NB4 (cell line): ENCODE measurements at regions not wholly inside any gene's neighbourhood (a gene's known extent, or its start where the extent isn't known, plus 50 kb on each side); places are given as distances from the start of the nearest gene placed in this dataset.

Source experiments
- MAX ChIP-seq: IDR thresholded peaks from 2 replicates; pipeline ENCODE4 v1.6.1; 2011; ENCODE audit warnings: low read depth, low read length
- MYC ChIP-seq: IDR thresholded peaks from 2 replicates; pipeline ENCODE4 v1.6.1; 2011; ENCODE audit warnings: low read depth, low read length
- POLR2A ChIP-seq: IDR thresholded peaks from 2 replicates; pipeline ENCODE4 v1.6.1; 2011; ENCODE audit warnings: mild to moderate bottlenecking; ENCODE audit not compliant: insufficient read length; ENCODE audit errors: extremely low read depth
- TF ChIP-seq, protein P1 (sequence below): IDR thresholded peaks from one replicate; pipeline ENCODE4 v1.5.1; 2012; ENCODE audit warnings: low read depth, low read length

DNA sequence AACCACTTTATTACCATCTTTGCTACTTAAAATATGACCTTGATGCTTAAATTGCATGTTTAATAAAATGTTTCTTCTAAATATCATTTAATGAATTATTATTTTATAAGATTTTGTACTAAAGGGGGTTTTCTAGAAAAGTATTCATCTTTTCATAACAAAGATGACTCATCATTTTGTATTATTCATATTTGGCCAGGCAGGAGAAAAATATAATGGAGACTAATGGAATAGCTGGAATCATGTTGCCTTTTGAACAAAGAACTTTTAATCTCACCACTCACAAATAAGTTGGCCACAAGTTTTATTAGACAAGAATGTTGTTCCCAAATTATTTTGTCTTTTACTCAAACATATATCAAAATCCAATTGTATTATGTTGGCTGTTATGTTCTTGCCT, 882.4 kb downstream of the DSC3 start:
- TF ChIP-seq MYC (no peak), MAX (no peak), POLR2A (no peak)
- TF ChIP-seq, protein P1, sequence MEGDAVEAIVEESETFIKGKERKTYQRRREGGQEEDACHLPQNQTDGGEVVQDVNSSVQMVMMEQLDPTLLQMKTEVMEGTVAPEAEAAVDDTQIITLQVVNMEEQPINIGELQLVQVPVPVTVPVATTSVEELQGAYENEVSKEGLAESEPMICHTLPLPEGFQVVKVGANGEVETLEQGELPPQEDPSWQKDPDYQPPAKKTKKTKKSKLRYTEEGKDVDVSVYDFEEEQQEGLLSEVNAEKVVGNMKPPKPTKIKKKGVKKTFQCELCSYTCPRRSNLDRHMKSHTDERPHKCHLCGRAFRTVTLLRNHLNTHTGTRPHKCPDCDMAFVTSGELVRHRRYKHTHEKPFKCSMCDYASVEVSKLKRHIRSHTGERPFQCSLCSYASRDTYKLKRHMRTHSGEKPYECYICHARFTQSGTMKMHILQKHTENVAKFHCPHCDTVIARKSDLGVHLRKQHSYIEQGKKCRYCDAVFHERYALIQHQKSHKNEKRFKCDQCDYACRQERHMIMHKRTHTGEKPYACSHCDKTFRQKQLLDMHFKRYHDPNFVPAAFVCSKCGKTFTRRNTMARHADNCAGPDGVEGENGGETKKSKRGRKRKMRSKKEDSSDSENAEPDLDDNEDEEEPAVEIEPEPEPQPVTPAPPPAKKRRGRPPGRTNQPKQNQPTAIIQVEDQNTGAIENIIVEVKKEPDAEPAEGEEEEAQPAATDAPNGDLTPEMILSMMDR, result no peak
